ENCODE measurements at regions not wholly inside any gene's neighbourhood (a gene's known extent, or its start where the extent isn't known, plus 50 kb on each side); places are given as distances from the start of the nearest gene placed in this dataset.
"Not testable (repeated sequence)": the region's sequence is repeated elsewhere in the genome, so short reads cannot be mapped to it uniquely, and the experiment has no call there.

- Histone ChIP-seq H3K9me3 (ENCODE audit: control insufficient read depth, low read depth, low read length) (no peaks in the 10 kb centered on the region), H3K27me3 (ENCODE audit: control insufficient read depth, insufficient read depth, low read length) (peaks cover 3% of the 10 kb centered on the region), H3K4me1 (ENCODE audit: control insufficient read depth, insufficient read depth, low read length) (no peaks in the 10 kb centered on the region), H3K4me3 (ENCODE audit: low read length) (no peak overlapping the region), H3K36me3 (ENCODE audit: control insufficient read depth, insufficient read depth, low read length) (no peaks in the 10 kb centered on the region), H3K27ac (ENCODE audit: low read length) (no peak overlapping the region)
- DNase-seq, result no peak
- no CpG with 5 or more reads among the region's 9 CpGs for WGBS (ENCODE audit: insufficient coverage, low lambda C conversion rate)
Measured at GRCh38 chr3:127070776-127071175, 87.9 kb downstream of the PLXNA1 start.

- Histone ChIP-seq H3K4me3 (ENCODE audit: low read length) (no peak overlapping the region), H3K36me3 (ENCODE audit: control insufficient read depth, insufficient read depth, low read length) (no peaks in the 10 kb centered on the region), H3K27me3 (ENCODE audit: control insufficient read depth, insufficient read depth, low read length) (peaks cover 3% of the 10 kb centered on the region), H3K9me3 (ENCODE audit: control insufficient read depth, low read depth, low read length) (peaks cover 4% of the 10 kb centered on the region), H3K27ac (ENCODE audit: low read length) (no peak overlapping the region), H3K4me1 (ENCODE audit: control insufficient read depth, insufficient read depth, low read length) (no peaks in the 10 kb centered on the region)
- WGBS (ENCODE audit: insufficient coverage, low lambda C conversion rate), result no CpG with 5 or more reads among the region's 10 CpGs
- DNase-seq, result no peak
Measured at GRCh38 chr3:127071597-127072001, 88.7 kb downstream of the PLXNA1 start.

- peaks cover 4% of the 10 kb centered on the region for H3K9me3 ChIP-seq (ENCODE audit: control insufficient read depth, low read depth, low read length)
- no peak for DNase-seq
- WGBS (ENCODE audit: insufficient coverage, low lambda C conversion rate), result no CpG with 5 or more reads among the region's 10 CpGs
- H3K4me3 ChIP-seq (ENCODE audit: low read length), result no peak overlapping the region
- H3K4me1 ChIP-seq (ENCODE audit: control insufficient read depth, insufficient read depth, low read length), result no peaks in the 10 kb centered on the region
- no peak overlapping the region for H3K27ac ChIP-seq (ENCODE audit: low read length)
- H3K27me3 ChIP-seq (ENCODE audit: control insufficient read depth, insufficient read depth, low read length), result peaks cover 3% of the 10 kb centered on the region
- no peaks in the 10 kb centered on the region for H3K36me3 ChIP-seq (ENCODE audit: control insufficient read depth, insufficient read depth, low read length)
Measured at GRCh38 chr3:127072221-127072771, 89.4 kb downstream of the PLXNA1 start.

- WGBS (ENCODE audit: insufficient coverage, low lambda C conversion rate), result no CpG with 5 or more reads among the region's 16 CpGs
- Histone ChIP-seq H3K27me3 (ENCODE audit: control insufficient read depth, insufficient read depth, low read length) (peaks cover 3% of the 10 kb centered on the region), H3K27ac (ENCODE audit: low read length) (no peak overlapping the region), H3K36me3 (ENCODE audit: control insufficient read depth, insufficient read depth, low read length) (no peaks in the 10 kb centered on the region), H3K9me3 (ENCODE audit: control insufficient read depth, low read depth, low read length) (peaks cover 4% of the 10 kb centered on the region), H3K4me3 (ENCODE audit: low read length) (no peak overlapping the region), H3K4me1 (ENCODE audit: control insufficient read depth, insufficient read depth, low read length) (no peaks in the 10 kb centered on the region)
- no peak for DNase-seq
Measured at GRCh38 chr3:127072971-127073783, 90.3 kb downstream of the PLXNA1 start.

- H3K9me3 ChIP-seq (ENCODE audit: control insufficient read depth, low read depth, low read length), result peaks cover 4% of the 10 kb centered on the region
- DNase-seq, result no peak
- no peaks in the 10 kb centered on the region for H3K36me3 ChIP-seq (ENCODE audit: control insufficient read depth, insufficient read depth, low read length)
- no peak overlapping the region for H3K27ac ChIP-seq (ENCODE audit: low read length)
- peaks cover 3% of the 10 kb centered on the region for H3K27me3 ChIP-seq (ENCODE audit: control insufficient read depth, insufficient read depth, low read length)
- WGBS (ENCODE audit: insufficient coverage, low lambda C conversion rate), result 100% methylated on average over 1 of the region's 7 CpGs
- H3K4me3 ChIP-seq (ENCODE audit: low read length), result no peak overlapping the region
- no peaks in the 10 kb centered on the region for H3K4me1 ChIP-seq (ENCODE audit: control insufficient read depth, insufficient read depth, low read length)
Measured at GRCh38 chr3:127073941-127074820, 91.3 kb downstream of the PLXNA1 start.

- Histone ChIP-seq H3K36me3 (ENCODE audit: control insufficient read depth, insufficient read depth, low read length) (no peaks in the 10 kb centered on the region), H3K27ac (ENCODE audit: low read length) (no peak overlapping the region), H3K4me1 (ENCODE audit: control insufficient read depth, insufficient read depth, low read length) (no peaks in the 10 kb centered on the region), H3K9me3 (ENCODE audit: control insufficient read depth, low read depth, low read length) (peaks cover 4% of the 10 kb centered on the region), H3K4me3 (ENCODE audit: low read length) (no peak overlapping the region), H3K27me3 (ENCODE audit: control insufficient read depth, insufficient read depth, low read length) (peaks cover 3% of the 10 kb centered on the region)
- DNase-seq, result no peak
- WGBS (ENCODE audit: insufficient coverage, low lambda C conversion rate), result no CpG with 5 or more reads among the region's 4 CpGs
Measured at GRCh38 chr3:127074900-127075360, 92.0 kb downstream of the PLXNA1 start.

- H3K27me3 ChIP-seq (ENCODE audit: control insufficient read depth, insufficient read depth, low read length); H3K9me3 ChIP-seq (ENCODE audit: control insufficient read depth, low read depth, low read length); DNase-seq; H3K4me3 ChIP-seq (ENCODE audit: low read length); H3K4me1 ChIP-seq (ENCODE audit: control insufficient read depth, insufficient read depth, low read length); H3K27ac ChIP-seq (ENCODE audit: low read length); H3K36me3 ChIP-seq (ENCODE audit: control insufficient read depth, insufficient read depth, low read length): not testable (repeated sequence)
- no CpG with 5 or more reads among the region's 34 CpGs for WGBS (ENCODE audit: insufficient coverage, low lambda C conversion rate)
Measured at GRCh38 chr3:127076166-127076992, 93.5 kb downstream of the PLXNA1 start.

GRCh38 chr3:127077068-127077467 lies 94.2 kb downstream of the PLXNA1 start:
- no peak for DNase-seq
- Histone ChIP-seq H3K9me3 (ENCODE audit: control insufficient read depth, low read depth, low read length) (peaks cover 4% of the 10 kb centered on the region), H3K4me1 (ENCODE audit: control insufficient read depth, insufficient read depth, low read length) (no peaks in the 10 kb centered on the region), H3K36me3 (ENCODE audit: control insufficient read depth, insufficient read depth, low read length) (no peaks in the 10 kb centered on the region), H3K4me3 (ENCODE audit: low read length) (no peak overlapping the region), H3K27me3 (ENCODE audit: control insufficient read depth, insufficient read depth, low read length) (peaks cover 3% of the 10 kb centered on the region), H3K27ac (ENCODE audit: low read length) (no peak overlapping the region)
- no CpG with 5 or more reads among the region's 10 CpGs for WGBS (ENCODE audit: insufficient coverage, low lambda C conversion rate)

GRCh38 chr3:127077505-127078064 lies 94.7 kb downstream of the PLXNA1 start:
- no CpG with 5 or more reads among the region's 10 CpGs for WGBS (ENCODE audit: insufficient coverage, low lambda C conversion rate)
- DNase-seq, result no peak
- H3K4me1 ChIP-seq (ENCODE audit: control insufficient read depth, insufficient read depth, low read length), result no peaks in the 10 kb centered on the region

More at GRCh38 chr3:127077505-127078064, 94.7 kb downstream of the PLXNA1 start:
- H3K27me3 ChIP-seq (ENCODE audit: control insufficient read depth, insufficient read depth, low read length), result peaks cover 2% of the 10 kb centered on the region
- H3K4me3 ChIP-seq (ENCODE audit: low read length), result no peak overlapping the region
- H3K27ac ChIP-seq (ENCODE audit: low read length), result no peak overlapping the region
- no peaks in the 10 kb centered on the region for H3K36me3 ChIP-seq (ENCODE audit: control insufficient read depth, insufficient read depth, low read length)
- peaks cover 4% of the 10 kb centered on the region for H3K9me3 ChIP-seq (ENCODE audit: control insufficient read depth, low read depth, low read length)

Measured in large intestine (tissue), 3 donors.